HEK293 (cell line): ENCODE measurements at regions not wholly inside any gene's neighbourhood (a gene's known extent, or its start where the extent isn't known, plus 50 kb on each side); places are given as distances from the start of the nearest gene placed in this dataset.

ENCODE experiments used
- CTCF ChIA-PET: fragments of 350-600 bp; formaldehyde crosslinking; extraction: SDS; loops from one replicate; lab custom pipeline; 2021; ENCODE audit warnings: antibody characterized with exemption; lab: Yijun Ruan, JAX
- POLR2A ChIA-PET: fragments of 300-600 bp; formaldehyde crosslinking; extraction: SDS; loops from one replicate; lab custom pipeline; 2020; ENCODE audit warnings: antibody characterized with exemption, inconsistent platforms; lab: Yijun Ruan, JAX
- H3K27ac ChIP-seq: fragments of 200-500 bp; sonication (Bioruptor generic); 2 replicates; pipeline ENCODE4 v1.5.1; 2014; ENCODE audit warnings: low read depth, low read length, control low read depth, inconsistent platforms; ENCODE audit errors: extremely low read depth
- H3K36me3 ChIP-seq, 2 experiments: fragments of 200-500 bp in 1 of 2; sonication (Bioruptor generic) in 1 of 2; 1 replicate in 1 of 2; 2 replicates in 1 of 2; pipeline ENCODE4 v1.5.1; 2014 to 2017; ENCODE audit warnings: inconsistent platforms in 2 of 2, low read length in 2 of 2; ENCODE audit not compliant: control insufficient read depth in 2 of 2, insufficient read depth in 1 of 2
- H3K4me1 ChIP-seq: fragments of 200-500 bp; sonication (Bioruptor generic); 2 replicates; pipeline ENCODE4 v1.5.1; 2014; ENCODE audit warnings: mild to moderate bottlenecking, low read length, inconsistent platforms; ENCODE audit not compliant: control insufficient read depth, insufficient read depth
- H3K4me3 ChIP-seq: 2 replicates; pipeline ENCODE4 v1.5.1; 2011; ENCODE audit warnings: low read depth, mild to moderate bottlenecking, control low read depth, low read length, moderate library complexity
- H3K9me3 ChIP-seq: fragments of 200-500 bp; sonication (Bioruptor generic); 2 replicates; pipeline ENCODE4 v1.5.1; 2014; ENCODE audit warnings: low read depth, low read length, inconsistent platforms; ENCODE audit not compliant: control insufficient read depth, insufficient read depth
- CTCF ChIP-seq: fragments of 450-650 bp; formaldehyde crosslinking; IDR thresholded peaks from 2 replicates; pipeline ENCODE4 v1.5.1; 2016; ENCODE audit warnings: missing biosample characterization, missing genetic modification characterization
- GLI4 ChIP-seq: fragments of 450-650 bp; formaldehyde crosslinking; IDR thresholded peaks from 2 replicates; pipeline ENCODE4 v1.5.1; 2016; ENCODE audit warnings: missing biosample characterization, missing genetic modification characterization
- GLIS2 ChIP-seq: fragments of 450-650 bp; formaldehyde crosslinking; IDR thresholded peaks from 2 replicates; pipeline ENCODE4 v1.5.1; 2016; ENCODE audit warnings: missing biosample characterization, missing genetic modification characterization
- ZBTB44 ChIP-seq: fragments of 450-650 bp; IDR thresholded peaks from 2 replicates; pipeline ENCODE4 v1.5.1; 2018; ENCODE audit warnings: missing biosample characterization, mild to moderate bottlenecking, missing genetic modification characterization
- ZFP37 ChIP-seq: fragments of 450-650 bp; formaldehyde crosslinking; IDR thresholded peaks from 2 replicates; pipeline ENCODE4 v1.5.1; 2016; ENCODE audit warnings: missing biosample characterization, missing genetic modification characterization
- ZNF18 ChIP-seq: fragments of 450-650 bp; formaldehyde crosslinking; IDR thresholded peaks from 2 replicates; pipeline ENCODE4 v1.5.1; 2016; ENCODE audit warnings: missing biosample characterization, missing genetic modification characterization
- ZNF211 ChIP-seq: fragments of 450-650 bp; formaldehyde crosslinking; IDR thresholded peaks from 2 replicates; pipeline ENCODE4 v1.5.1; 2016; ENCODE audit warnings: low read depth, missing biosample characterization, missing genetic modification characterization
- ZNF416 ChIP-seq: fragments of 450-650 bp; formaldehyde crosslinking; IDR thresholded peaks from 2 replicates; pipeline ENCODE4 v1.5.1; 2016; ENCODE audit warnings: missing biosample characterization, missing genetic modification characterization
- ZNF521 ChIP-seq: fragments of 450-650 bp; formaldehyde crosslinking; IDR thresholded peaks from 2 replicates; pipeline ENCODE4 v1.5.1; 2017; ENCODE audit warnings: missing biosample characterization, mild to moderate bottlenecking, missing genetic modification characterization
- ZNF529 ChIP-seq: fragments of 450-650 bp; formaldehyde crosslinking; IDR thresholded peaks from 2 replicates; pipeline ENCODE4 v1.5.1; 2017; ENCODE audit warnings: missing genetic modification characterization, missing biosample characterization; ENCODE audit not compliant: insufficient replicate concordance
- ZSCAN23 ChIP-seq: fragments of 450-650 bp; formaldehyde crosslinking; IDR thresholded peaks from 2 replicates; pipeline ENCODE4 v1.5.1; 2016; ENCODE audit warnings: missing biosample characterization, missing genetic modification characterization

- Histone ChIP-seq H3K4me1 (no peaks in the 10 kb centered on the region), H3K9me3 (no peaks in the 10 kb centered on the region), H3K4me3 (no peak overlapping the region), H3K27ac (no peak overlapping the region), H3K36me3 (no peaks in the 10 kb centered on the region)
- no peak for TF ChIP-seq ZNF529 (tag by site-specific recombination)
- TF ChIP-seq CTCF (tag by site-specific recombination): no peak
- ChIA-PET CTCF (interaction anchor here (0.7 kb wide), 1 partner anchor 1002 kb away, joined by 4 read pairs; no protein-coding TSS in a partner anchor), POLR2A (no interaction called here)
Observed at GRCh38 chr5:143653766-143654282, 158.1 kb upstream of the HMHB1 start.

GRCh38 chr5:143653256-143653655 lies 158.7 kb upstream of the HMHB1 start:
- ChIA-PET CTCF (interaction anchor here (0.6 to 0.7 kb wide), 2 partner anchors 216 to 1002 kb away, joined by 4 to 6 read pairs; no protein-coding TSS in a partner anchor), POLR2A (no interaction called here)
- H3K4me1 ChIP-seq: no peaks in the 10 kb centered on the region
- H3K9me3 ChIP-seq: no peaks in the 10 kb centered on the region
- TF ChIP-seq ZNF416: no peak
- H3K36me3 ChIP-seq: no peaks in the 10 kb centered on the region
- no peak overlapping the region for H3K4me3 ChIP-seq
- no peak overlapping the region for H3K27ac ChIP-seq

GRCh38 chr5:143652108-143652700 lies 159.8 kb upstream of the HMHB1 start:
- CTCF ChIA-PET: interaction anchor here (1.2 kb wide), 1 partner anchor 14 kb away, joined by 3 read pairs; no protein-coding TSS in a partner anchor

More at GRCh38 chr5:143652108-143652700, 159.8 kb upstream of the HMHB1 start:
- POLR2A ChIA-PET: no interaction called here
- H3K9me3 ChIP-seq: no peaks in the 10 kb centered on the region
- TF ChIP-seq GLIS2 (tag by site-specific recombination): no peak
- TF ChIP-seq ZNF211 (tag by site-specific recombination): no peak
- no peak for TF ChIP-seq ZSCAN23 (tag by site-specific recombination)
- TF ChIP-seq ZNF18: no peak
- TF ChIP-seq ZFP37 (tag by site-specific recombination): no peak
- TF ChIP-seq GLI4 (tag by site-specific recombination): no peak
- no peak for TF ChIP-seq ZNF521 (tag by site-specific recombination)
- TF ChIP-seq ZBTB44: no peak
- TF ChIP-seq, all 188 proteins: peak for 0
- no peak overlapping the region for H3K27ac ChIP-seq
- no peaks in the 10 kb centered on the region for H3K36me3 ChIP-seq
- H3K4me1 ChIP-seq: no peaks in the 10 kb centered on the region
- H3K4me3 ChIP-seq: no peak overlapping the region
